SIG-M5 (cell line): ENCODE measurements at regions not wholly inside any gene's neighbourhood (a gene's known extent, or its start where the extent isn't known, plus 50 kb on each side); places are given as distances from the start of the nearest gene placed in this dataset.
"Not testable (repeated sequence)": the region's sequence is repeated elsewhere in the genome, so short reads cannot be mapped to it uniquely, and the experiment has no call there.

Experiments used
- DNase-seq: peaks from one replicate; lab custom pipeline; 2025; lab: John Stamatoyannopoulos, UW

GRCh38 chrX:55142206-55142918 lies 53.5 kb downstream of the PAGE2 start:
- no peak for DNase-seq

GRCh38 chrX:55142919-55143310 lies 54.1 kb downstream of the PAGE2 start:
- DNase-seq: no peak

DNA sequence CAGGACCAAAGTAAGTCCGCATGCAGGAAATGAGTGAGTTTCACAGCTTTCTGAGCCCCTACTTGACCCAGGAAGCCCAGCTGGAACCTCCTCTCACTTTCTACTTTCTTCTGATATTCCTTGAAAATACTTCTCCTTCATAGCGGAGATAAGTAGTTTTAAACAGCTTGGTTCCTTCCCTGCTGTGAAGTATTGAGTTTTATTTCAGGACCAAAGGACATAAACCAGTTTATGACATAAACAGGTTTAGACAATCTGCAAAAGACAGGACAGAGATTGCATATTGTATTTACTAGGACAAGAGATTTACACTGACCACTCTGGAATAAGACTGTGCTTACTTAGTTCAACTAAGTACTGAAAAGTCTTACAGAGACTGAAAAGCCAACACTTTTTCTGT lies 54.8 kb downstream of the PAGE2 start:
- DNase-seq: no peak

DNA sequence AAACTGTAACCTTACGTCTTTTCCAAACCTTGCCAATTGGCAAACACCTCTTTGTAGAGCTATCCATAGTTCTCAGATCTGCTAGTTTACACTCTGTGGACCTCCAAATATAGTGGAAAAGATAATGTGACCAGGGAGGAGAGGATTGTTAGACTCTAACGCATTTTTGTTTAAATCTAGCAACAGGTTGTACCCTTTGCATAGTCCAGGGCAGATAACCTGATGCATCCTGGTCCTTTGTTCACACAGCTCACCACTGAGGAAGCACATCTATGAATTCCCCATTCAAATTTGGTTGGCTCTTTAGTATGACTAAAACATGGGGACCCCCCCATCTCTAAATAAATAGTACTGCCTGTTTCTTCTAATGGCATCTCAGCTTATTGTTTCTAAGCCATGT lies 55.9 kb downstream of the PAGE2 start:
- DNase-seq: no peak

GRCh38 chrX:55149242-55149641 lies 60.4 kb downstream of the PAGE2 start:
- DNase-seq: no peak

DNA sequence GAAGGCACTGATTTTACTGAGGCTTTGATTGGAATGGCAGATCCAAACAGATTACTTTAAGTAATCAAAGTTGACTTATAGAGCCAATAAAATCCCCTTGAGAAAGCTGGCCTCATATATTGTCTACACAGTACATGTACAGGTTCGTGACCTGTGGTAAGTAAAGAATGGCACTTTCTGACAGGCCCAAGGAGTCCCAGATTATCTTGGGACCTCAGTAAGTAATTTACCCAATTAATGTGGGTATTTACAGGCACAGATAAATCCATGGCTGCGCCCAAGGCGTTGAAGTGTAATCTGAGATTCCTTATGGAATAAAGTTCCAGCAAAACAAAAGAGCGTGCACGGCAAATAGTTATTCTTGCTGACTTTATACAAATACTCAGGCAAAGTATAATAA lies 62.4 kb downstream of the PAGE2 start:
- DNase-seq: no peak

DNA sequence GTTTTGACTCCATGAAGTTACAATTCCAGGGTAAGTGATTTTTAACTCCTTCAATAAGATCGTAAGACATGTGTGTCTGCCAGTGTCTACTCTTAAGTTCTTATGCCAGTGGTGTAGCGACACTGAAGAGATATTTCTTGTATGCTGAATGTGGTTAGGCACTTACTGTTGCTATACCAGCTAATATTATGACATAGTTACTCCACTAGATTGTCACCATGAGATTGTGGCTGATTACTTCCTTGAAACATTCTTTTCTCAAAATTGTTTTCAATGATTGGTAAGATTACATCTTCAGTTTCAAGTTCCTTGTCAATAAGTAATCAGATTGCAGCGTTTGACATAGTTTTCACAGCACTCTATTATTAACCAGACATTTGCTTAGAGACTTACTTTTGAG lies 60.6 kb upstream of the PAGE5 start:
- no peak for DNase-seq

DNA sequence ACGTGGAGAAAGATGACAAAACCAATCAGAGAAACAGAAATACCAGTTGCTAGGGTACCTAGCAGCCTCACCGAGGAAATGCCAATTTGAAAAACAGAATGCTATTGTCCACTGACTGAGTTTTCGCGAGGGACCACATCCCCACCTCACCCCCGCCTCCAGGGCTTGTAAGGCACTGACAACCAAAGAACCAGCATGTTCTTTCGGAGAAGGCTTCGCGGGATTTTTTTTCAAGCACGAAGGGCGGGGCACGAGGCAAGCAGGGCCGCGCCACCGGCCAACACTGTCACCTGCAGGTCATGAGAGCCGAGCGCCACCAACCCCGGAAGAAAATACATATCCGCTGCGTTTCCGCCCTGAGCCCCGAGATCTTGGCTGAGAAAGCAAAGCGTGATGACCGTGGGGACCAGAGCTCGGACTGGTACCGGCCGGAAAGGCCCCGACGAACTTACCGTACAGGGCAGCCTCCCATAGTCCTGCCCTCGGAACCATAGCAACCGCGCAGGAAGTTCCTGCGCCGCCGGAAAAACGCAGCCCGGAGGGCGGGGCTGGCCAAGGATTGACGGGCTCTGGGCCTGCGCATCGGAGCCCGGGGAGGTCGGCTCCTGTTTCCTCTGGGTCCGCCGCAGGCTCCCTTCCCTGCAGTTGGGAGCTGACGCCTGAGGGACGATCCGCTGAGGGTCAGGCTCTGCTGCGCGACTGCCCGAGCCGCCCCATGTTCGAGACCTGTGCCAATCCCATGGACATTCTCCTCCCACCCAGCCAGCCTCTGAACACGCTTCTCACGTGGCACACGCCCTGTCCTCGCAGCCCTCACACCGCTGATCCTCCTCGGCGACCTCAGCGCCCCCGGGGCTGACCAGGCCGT lies 59.2 kb upstream of the PAGE5 start:
- DNase-seq: peak; percentile 50

DNA sequence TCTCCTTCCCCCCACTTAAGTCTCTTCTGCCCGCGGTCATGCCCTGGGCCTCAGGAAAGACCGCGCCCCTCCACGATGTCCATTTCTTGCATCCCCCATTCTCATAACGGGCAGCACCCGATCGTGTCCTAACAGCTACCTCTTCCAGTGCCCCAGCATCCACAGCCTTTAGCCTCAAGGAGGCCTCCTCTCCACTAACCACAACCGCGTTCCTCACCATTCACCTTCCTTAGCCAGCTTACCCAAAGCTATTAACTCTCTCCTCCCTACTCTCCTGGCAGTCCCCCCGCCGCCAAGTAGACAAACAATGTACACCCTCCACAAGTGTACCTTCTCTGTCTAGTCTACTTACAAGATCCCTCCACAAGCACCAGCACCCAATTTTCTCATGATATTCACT lies 58.6 kb upstream of the PAGE5 start:
- DNase-seq: no peak

GRCh38 chrX:55163171-55163570 lies 57.0 kb upstream of the PAGE5 start:
- DNase-seq: no peak

GRCh38 chrX:55165026-55165425 lies 55.1 kb upstream of the PAGE5 start:
- not testable (repeated sequence) for DNase-seq

- DNase-seq: no peak
These were observed 52.9 kb upstream of the PAGE5 start for GRCh38 chrX:55167124-55167803.

DNA sequence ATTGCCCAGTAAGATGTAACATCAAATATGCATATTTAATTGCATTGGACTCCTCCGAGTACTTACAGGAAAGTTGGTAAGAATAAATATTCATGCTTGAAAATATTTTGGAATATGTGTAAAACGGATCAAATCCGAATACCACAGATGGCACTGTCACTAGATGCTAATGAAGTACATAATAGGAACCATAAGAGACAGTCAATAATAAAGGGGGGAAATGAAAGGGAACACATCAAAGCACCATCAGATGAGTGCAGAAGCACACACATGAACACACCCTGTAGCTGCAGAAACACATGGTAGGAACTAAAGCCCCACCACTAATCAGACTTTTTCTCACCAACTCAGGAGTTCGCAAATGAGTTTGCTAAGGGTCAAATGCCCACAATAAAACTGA lies 52.2 kb upstream of the PAGE5 start:
- DNase-seq: no peak

GRCh38 chrX:55169782-55170181 lies 50.4 kb upstream of the PAGE5 start:
- DNase-seq: no peak
